C4-2B (cell line): ENCODE measurements at regions not wholly inside any gene's neighbourhood (a gene's known extent, or its start where the extent isn't known, plus 50 kb on each side); places are given as distances from the start of the nearest gene placed in this dataset.

Experiments
- H3K27ac ChIP-seq: fragments of 450-650 bp; 2 replicates; pipeline ENCODE4 v1.5.1; 2017
- CTCF ChIP-seq: fragments of 450-650 bp; conservative IDR thresholded peaks from 2 replicates; pipeline ENCODE4 v1.5.1; 2017; ENCODE audit warnings: mild to moderate bottlenecking
- ZFX ChIP-seq: fragments of 450-650 bp; IDR thresholded peaks from 2 replicates; pipeline ENCODE4 v1.6.1; 2017

GRCh38 chr2:177322801-177323261 lies 58.3 kb upstream of the NFE2L2 start:
- no peak overlapping the region for H3K27ac ChIP-seq
- TF ChIP-seq CTCF (no peak), ZFX (no peak)

- no peak overlapping the region for H3K27ac ChIP-seq
- TF ChIP-seq ZFX (no peak), CTCF (no peak)
Observed at GRCh38 chr2:177324797-177325196, 60.3 kb upstream of the NFE2L2 start.

- no peak for TF ChIP-seq ZFX
- TF ChIP-seq CTCF = no peak
- no peak overlapping the region for H3K27ac ChIP-seq
Observed at GRCh38 chr2:177325554-177325953, 61.0 kb upstream of the NFE2L2 start.

- TF ChIP-seq CTCF (no peak), ZFX (no peak)
- H3K27ac ChIP-seq = no peak overlapping the region
Observed at GRCh38 chr2:177326005-177326404, 61.5 kb upstream of the NFE2L2 start.

- no peak overlapping the region for H3K27ac ChIP-seq
- TF ChIP-seq CTCF (no peak), ZFX (no peak)
Observed at GRCh38 chr2:177326591-177326990, 62.1 kb upstream of the NFE2L2 start.

GRCh38 chr2:177327009-177327408 lies 62.5 kb upstream of the NFE2L2 start:
- TF ChIP-seq ZFX (no peak), CTCF (no peak)
- H3K27ac ChIP-seq = no peak overlapping the region

GRCh38 chr2:177328056-177328455 lies 63.5 kb upstream of the NFE2L2 start:
- H3K27ac ChIP-seq = no peak overlapping the region
- TF ChIP-seq ZFX (no peak), CTCF (no peak)
